ENCODE measurements at regions not wholly inside any gene's neighbourhood (a gene's known extent, or its start where the extent isn't known, plus 50 kb on each side); places are given as distances from the start of the nearest gene placed in this dataset.

DNA sequence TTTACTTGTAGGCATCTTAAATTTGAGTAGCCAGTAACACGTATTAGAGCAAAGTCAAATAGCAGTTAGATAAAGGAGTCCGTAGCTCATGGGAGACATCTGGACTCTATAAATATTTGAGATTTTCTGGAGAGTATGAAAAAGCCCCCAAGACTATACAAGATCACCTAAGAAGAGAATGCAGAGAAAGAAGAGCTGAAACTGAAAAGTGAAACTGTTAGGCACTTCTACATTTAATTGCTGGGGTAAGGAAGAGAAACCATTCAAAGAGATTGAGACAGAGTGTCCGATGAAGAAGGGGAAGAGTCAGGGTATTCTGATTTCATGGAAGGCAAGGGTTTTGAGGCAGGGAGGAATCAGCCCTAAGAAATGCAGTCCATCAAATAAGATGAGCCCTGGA lies 2372.1 kb downstream of the MAT2B start:
- FAIRE-seq (no peak), ATAC-seq (no peak), DNase-seq (ENCODE audit: low spot score) (no peak)
- no peak overlapping the region for H3K4me2 ChIP-seq (ENCODE audit: low read depth, low read length)
- no peaks in the 10 kb centered on the region for H4K20me1 ChIP-seq (ENCODE audit: insufficient read depth, low read length)
- POLR2A ChIA-PET, result no interaction called here
- CTCF ChIA-PET (ENCODE audit: low intra/inter-chr PET ratio, low total read pairs), result no interaction called here
- no peaks in the 10 kb centered on the region for H3K36me3 ChIP-seq (replicated peaks in 1 of 2; ENCODE audit: control insufficient read depth in 1 of 2, insufficient read depth in 2 of 2, low read length in 2 of 2)
- no TSS peak for BruUV-seq (replicated peaks)
- TF ChIP-seq ZNF614 (CRISPR knock-in tag; IDR thresholded peaks at IDR 0.05; ENCODE audit: borderline replicate concordance) (no peak), FOXC1 (CRISPR knock-in tag; IDR thresholded peaks at IDR 0.05; ENCODE audit: borderline replicate concordance) (no peak), YEATS4 (CRISPR knock-in tag; IDR thresholded peaks at IDR 0.05; ENCODE audit: borderline replicate concordance) (no peak), ZNF7 (CRISPR knock-in tag; IDR thresholded peaks at IDR 0.05) (no peak), NCOA1 (CRISPR knock-in tag; IDR thresholded peaks at IDR 0.05) (no peak), FOSL2 (CRISPR knock-in tag; IDR thresholded peaks at IDR 0.05) (no peak), ZFP90 (CRISPR knock-in tag; IDR thresholded peaks at IDR 0.05; ENCODE audit: borderline replicate concordance) (no peak), ATF7 (IDR thresholded peaks at IDR 0.05) (no peak), ATF7 (CRISPR knock-in tag; IDR thresholded peaks at IDR 0.05) (no peak), TGIF2 (CRISPR knock-in tag; IDR thresholded peaks at IDR 0.05) (no peak), CBX1 (IDR thresholded peaks at IDR 0.05; ENCODE audit: low read depth) (no peak), ARHGAP35 (CRISPR knock-in tag; IDR thresholded peaks at IDR 0.05; ENCODE audit: borderline replicate concordance) (no peak), GATAD2A (CRISPR knock-in tag; IDR thresholded peaks at IDR 0.05) (no peak)
- TF ChIP-seq, protein P1, sequence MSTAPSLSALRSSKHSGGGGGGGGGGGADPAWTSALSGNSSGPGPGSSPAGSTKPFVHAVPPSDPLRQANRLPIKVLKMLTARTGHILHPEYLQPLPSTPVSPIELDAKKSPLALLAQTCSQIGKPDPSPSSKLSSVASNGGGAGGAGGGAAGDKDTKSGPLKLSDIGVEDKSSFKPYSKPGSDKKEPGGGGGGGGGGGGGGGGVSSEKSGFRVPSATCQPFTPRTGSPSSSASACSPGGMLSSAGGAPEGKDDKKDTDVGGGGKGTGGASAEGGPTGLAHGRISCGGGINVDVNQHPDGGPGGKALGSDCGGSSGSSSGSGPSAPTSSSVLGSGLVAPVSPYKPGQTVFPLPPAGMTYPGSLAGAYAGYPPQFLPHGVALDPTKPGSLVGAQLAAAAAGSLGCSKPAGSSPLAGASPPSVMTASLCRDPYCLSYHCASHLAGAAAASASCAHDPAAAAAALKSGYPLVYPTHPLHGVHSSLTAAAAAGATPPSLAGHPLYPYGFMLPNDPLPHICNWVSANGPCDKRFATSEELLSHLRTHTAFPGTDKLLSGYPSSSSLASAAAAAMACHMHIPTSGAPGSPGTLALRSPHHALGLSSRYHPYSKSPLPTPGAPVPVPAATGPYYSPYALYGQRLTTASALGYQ (CRISPR knock-in tag; IDR thresholded peaks at IDR 0.05), result no peak
- 13% methylated on average over 3 of the region's 3 CpGs for WGBS (ENCODE audit: low lambda C conversion rate)
- no peaks in the 10 kb centered on the region for H3K79me2 ChIP-seq (ENCODE audit: insufficient read depth, low read length)
- no peak overlapping the region for H3K9ac ChIP-seq (ENCODE audit: insufficient read depth, low read depth, low read length)
- H2AFZ ChIP-seq (ENCODE audit: low read length), result no peak overlapping the region
- H3K4me3 ChIP-seq (replicated peaks in 1 of 3; ENCODE audit: insufficient read depth in 1 of 3, low read depth in 2 of 3, low read length in 3 of 3), result no peak overlapping the region
- H3K27ac ChIP-seq (ENCODE audit: extremely low read length, insufficient read depth, low read length), result no peak overlapping the region
- no peaks in the 10 kb centered on the region for H3K27me3 ChIP-seq (ENCODE audit: control insufficient read depth in 1 of 2, insufficient read depth in 2 of 2, low read length in 2 of 2)
- intact Hi-C loops (cut with micrococcal nuclease; ENCODE audit: unreplicated experiment), result no loop called here
- in situ Hi-C loops (cut with HindIII; ENCODE audit: extremely low pct_ligation_motif_present, low pct_unique_long_range_greater_than_20kb), result no loop called here
- H3K4me1 ChIP-seq (ENCODE audit: insufficient read depth, low read length), result no peaks in the 10 kb centered on the region
- peaks cover 85% of the 10 kb centered on the region for H3K9me3 ChIP-seq (ENCODE audit: low read length)
